HG03196 (cell line): ENCODE measurements at regions not wholly inside any gene's neighbourhood (a gene's known extent, or its start where the extent isn't known, plus 50 kb on each side); places are given as distances from the start of the nearest gene placed in this dataset.

Experiments used
- ATAC-seq: cut with Tn5 transposase; IDR thresholded peaks from one replicate; pipeline ENCODE4 v1.9.1; 2021; ENCODE audit not compliant: unreplicated experiment

- no peak for ATAC-seq
These were observed 454.1 kb upstream of the CADM1 start for GRCh38 chr11:115958089-115959000.

GRCh38 chr11:115955803-115956202 lies 451.6 kb upstream of the CADM1 start:
- no peak for ATAC-seq

GRCh38 chr11:115950660-115951059 lies 446.4 kb upstream of the CADM1 start:
- ATAC-seq: no peak

GRCh38 chr11:115944596-115944995 lies 440.4 kb upstream of the CADM1 start:
- no peak for ATAC-seq

GRCh38 chr11:115942011-115942410 lies 437.8 kb upstream of the CADM1 start:
- no peak for ATAC-seq

- ATAC-seq: peak; percentile 47
These were observed 437.3 kb upstream of the CADM1 start for GRCh38 chr11:115941481-115941993.

GRCh38 chr11:115941044-115941443 lies 436.8 kb upstream of the CADM1 start:
- ATAC-seq: no peak

GRCh38 chr11:115939731-115940421 lies 435.7 kb upstream of the CADM1 start:
- ATAC-seq: peak; percentile 41

- ATAC-seq: no peak
These were observed 435.0 kb upstream of the CADM1 start for GRCh38 chr11:115939104-115939730.

GRCh38 chr11:115933564-115933963 lies 429.3 kb upstream of the CADM1 start:
- no peak for ATAC-seq

GRCh38 chr11:115931548-115932083 lies 427.4 kb upstream of the CADM1 start:
- ATAC-seq: no peak

- ATAC-seq: peak; percentile 37
These were observed 426.8 kb upstream of the CADM1 start for GRCh38 chr11:115930886-115931547.

- ATAC-seq: no peak
These were observed 426.1 kb upstream of the CADM1 start for GRCh38 chr11:115930291-115930690.

- ATAC-seq: peak; percentile 31
These were observed 425.5 kb upstream of the CADM1 start for GRCh38 chr11:115929618-115930129.

GRCh38 chr11:115928811-115929210 lies 424.6 kb upstream of the CADM1 start:
- ATAC-seq: no peak

- ATAC-seq: peak; percentile 39
These were observed 423.7 kb upstream of the CADM1 start for GRCh38 chr11:115927823-115928329.

- ATAC-seq: no peak
These were observed 422.4 kb upstream of the CADM1 start for GRCh38 chr11:115926601-115927000.

GRCh38 chr11:115926138-115926537 lies 421.9 kb upstream of the CADM1 start:
- ATAC-seq: no peak

GRCh38 chr11:115925568-115926090 lies 421.4 kb upstream of the CADM1 start:
- ATAC-seq: no peak
